AG04450 (cell line): ENCODE measurements at regions not wholly inside any gene's neighbourhood (a gene's known extent, or its start where the extent isn't known, plus 50 kb on each side); places are given as distances from the start of the nearest gene placed in this dataset.

Source experiments
- CTCF ChIA-PET: fragments of 300-600, 350-600 bp; formaldehyde crosslinking; extraction: SDS; loops from one replicate; lab custom pipeline; 2022; ENCODE audit warnings: antibody characterized with exemption, inconsistent platforms; lab: Charles Lee
- POLR2A ChIA-PET: fragments of 350-600 bp; formaldehyde crosslinking; extraction: SDS; loops from one replicate; lab custom pipeline; 2021; ENCODE audit warnings: antibody characterized with exemption, inconsistent platforms; lab: Yijun Ruan, JAX
- DNase-seq: peaks from one replicate; pipeline ENCODE4 v3.0.0-alpha.2; 2011; ENCODE audit warnings: low read depth, low spot score
- H3K27ac ChIP-seq: one replicate; pipeline ENCODE4 v1.5.1; 2012; ENCODE audit warnings: low read depth, low read length, control low read depth
- H3K27me3 ChIP-seq: one replicate; pipeline ENCODE4 v1.6.0; 2012; ENCODE audit warnings: low read length; ENCODE audit not compliant: control insufficient read depth, insufficient read depth
- H3K4me3 ChIP-seq: 2 replicates; pipeline ENCODE4 v1.5.1; 2011; ENCODE audit warnings: mild to moderate bottlenecking, low read depth, low read length, control low read depth
- H3K9me3 ChIP-seq: 2 replicates; pipeline ENCODE4 v1.5.1; 2012; ENCODE audit warnings: low read length; ENCODE audit not compliant: control insufficient read depth, insufficient read depth
- TF ChIP-seq, protein P1 (sequence below): IDR thresholded peaks from 2 replicates; pipeline ENCODE4 v1.5.1; 2011; ENCODE audit warnings: low read depth, low read length, control low read depth, inconsistent platforms

DNA sequence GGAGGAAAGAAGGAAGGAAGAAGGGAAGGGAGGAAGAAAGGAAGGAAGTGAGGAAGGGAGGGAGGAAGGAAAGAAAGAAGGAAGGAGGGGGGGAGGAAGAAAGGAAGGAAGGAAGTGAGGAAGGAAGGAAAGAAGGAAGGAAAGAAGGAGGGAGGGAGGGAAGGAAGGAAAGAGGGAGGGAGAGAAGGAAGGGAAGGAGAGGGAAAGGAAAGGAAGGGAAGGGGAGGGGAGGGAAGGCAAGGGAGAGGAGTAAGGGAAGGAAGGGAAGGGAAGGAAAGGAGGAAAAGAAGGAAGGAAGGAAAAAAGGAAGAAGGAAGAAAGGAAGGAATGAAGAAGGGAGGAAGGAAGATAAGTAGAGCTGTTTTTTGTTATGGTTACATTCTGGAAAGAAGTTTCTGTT lies 141.2 kb downstream of the LRRC3B start:
- TF ChIP-seq, protein P1, sequence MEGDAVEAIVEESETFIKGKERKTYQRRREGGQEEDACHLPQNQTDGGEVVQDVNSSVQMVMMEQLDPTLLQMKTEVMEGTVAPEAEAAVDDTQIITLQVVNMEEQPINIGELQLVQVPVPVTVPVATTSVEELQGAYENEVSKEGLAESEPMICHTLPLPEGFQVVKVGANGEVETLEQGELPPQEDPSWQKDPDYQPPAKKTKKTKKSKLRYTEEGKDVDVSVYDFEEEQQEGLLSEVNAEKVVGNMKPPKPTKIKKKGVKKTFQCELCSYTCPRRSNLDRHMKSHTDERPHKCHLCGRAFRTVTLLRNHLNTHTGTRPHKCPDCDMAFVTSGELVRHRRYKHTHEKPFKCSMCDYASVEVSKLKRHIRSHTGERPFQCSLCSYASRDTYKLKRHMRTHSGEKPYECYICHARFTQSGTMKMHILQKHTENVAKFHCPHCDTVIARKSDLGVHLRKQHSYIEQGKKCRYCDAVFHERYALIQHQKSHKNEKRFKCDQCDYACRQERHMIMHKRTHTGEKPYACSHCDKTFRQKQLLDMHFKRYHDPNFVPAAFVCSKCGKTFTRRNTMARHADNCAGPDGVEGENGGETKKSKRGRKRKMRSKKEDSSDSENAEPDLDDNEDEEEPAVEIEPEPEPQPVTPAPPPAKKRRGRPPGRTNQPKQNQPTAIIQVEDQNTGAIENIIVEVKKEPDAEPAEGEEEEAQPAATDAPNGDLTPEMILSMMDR: no peak
- ChIA-PET POLR2A (no interaction called here), CTCF (no interaction called here)
- no peak overlapping the region for H3K4me3 ChIP-seq
- H3K27ac ChIP-seq: no peak overlapping the region
- no peaks in the 10 kb centered on the region for H3K27me3 ChIP-seq
- no peaks in the 10 kb centered on the region; the same call in 1 of the 2 replicates for H3K9me3 ChIP-seq
- no peak for DNase-seq

- DNase-seq: no peak
- H3K27me3 ChIP-seq: no peaks in the 10 kb centered on the region
- H3K4me3 ChIP-seq: no peak overlapping the region
- TF ChIP-seq, protein P1: no peak
- CTCF ChIA-PET: no interaction called here
- H3K9me3 ChIP-seq: no peaks in the 10 kb centered on the region; the same call in 1 of the 2 replicates
- no peak overlapping the region for H3K27ac ChIP-seq
- POLR2A ChIA-PET: no interaction called here
Measured at GRCh38 chr3:26766031-26766430, 143.5 kb downstream of the LRRC3B start.

DNA sequence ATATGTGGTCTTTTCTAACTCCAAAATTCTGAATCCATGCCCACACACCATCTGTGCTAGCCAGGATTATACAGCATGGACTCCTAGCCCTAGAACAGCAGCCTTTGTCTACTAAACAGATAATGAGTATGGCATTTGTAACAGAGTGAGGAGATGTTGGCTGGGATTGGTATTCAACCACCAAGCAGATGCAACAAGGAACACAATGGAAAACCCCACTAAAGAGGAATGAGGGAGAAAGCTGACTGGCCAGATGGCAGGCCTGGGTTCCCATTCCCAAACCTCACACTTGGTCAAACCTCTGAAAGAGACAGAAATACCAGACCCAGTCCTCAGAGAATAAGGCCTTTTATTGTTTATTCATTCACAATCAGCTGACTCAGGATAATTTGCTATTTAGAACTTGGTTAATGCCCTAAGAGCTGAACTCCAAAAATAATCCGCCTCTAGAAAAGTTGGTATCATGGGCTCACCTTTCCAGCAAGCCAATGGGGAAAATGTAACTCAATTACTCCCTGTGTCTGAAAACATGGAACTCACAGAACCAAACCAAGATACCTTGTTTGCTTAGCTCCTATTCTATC lies 145.6 kb downstream of the LRRC3B start:
- TF ChIP-seq, protein P1: no peak
- DNase-seq: no peak
- no peaks in the 10 kb centered on the region for H3K27me3 ChIP-seq
- ChIA-PET POLR2A (no interaction called here), CTCF (interaction anchor here (0.5 kb wide), 1 partner anchor 489 kb away, joined by 3 read pairs; no protein-coding TSS in a partner anchor)
- no peak overlapping the region for H3K27ac ChIP-seq
- H3K9me3 ChIP-seq: peaks cover 7% of the 10 kb centered on the region
- no peak overlapping the region for H3K4me3 ChIP-seq

DNA sequence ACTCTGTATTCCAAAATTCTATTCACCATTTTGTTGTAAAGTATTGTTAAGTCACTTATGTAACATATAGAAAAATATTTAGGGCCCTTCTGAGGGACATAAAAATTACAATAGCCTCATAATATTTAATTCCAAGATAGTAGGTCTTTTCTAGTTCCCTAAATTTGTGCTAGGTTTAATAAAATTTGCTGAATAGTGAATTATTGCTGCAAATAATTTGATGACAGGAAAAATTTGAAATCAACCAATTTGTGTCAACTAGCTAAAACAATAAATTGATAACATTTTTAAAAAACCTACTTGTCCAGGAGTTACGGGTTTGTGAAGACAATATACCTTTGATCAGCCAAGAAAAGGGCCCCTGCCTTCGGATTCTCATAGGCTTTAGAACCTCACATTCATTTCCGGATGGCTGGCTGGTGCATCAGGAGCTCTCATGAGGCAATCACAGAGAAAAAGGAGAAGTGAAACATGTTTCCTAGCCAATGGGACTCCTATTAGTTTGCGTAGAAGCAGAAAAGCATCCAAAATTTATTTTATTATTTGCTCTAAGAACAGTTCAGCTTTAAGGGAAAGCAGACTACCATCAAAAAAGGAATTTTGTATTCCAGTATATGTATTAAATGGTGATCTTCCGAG lies 177.2 kb downstream of the LRRC3B start:
- H3K27ac ChIP-seq: no peak overlapping the region
- POLR2A ChIA-PET: no interaction called here
- TF ChIP-seq, protein P1: no peak
- CTCF ChIA-PET: no interaction called here
- no peaks in the 10 kb centered on the region; the same call in 1 of the 2 replicates for H3K9me3 ChIP-seq
- DNase-seq: no peak
- no peak overlapping the region for H3K4me3 ChIP-seq
- H3K27me3 ChIP-seq: no peaks in the 10 kb centered on the region

DNA sequence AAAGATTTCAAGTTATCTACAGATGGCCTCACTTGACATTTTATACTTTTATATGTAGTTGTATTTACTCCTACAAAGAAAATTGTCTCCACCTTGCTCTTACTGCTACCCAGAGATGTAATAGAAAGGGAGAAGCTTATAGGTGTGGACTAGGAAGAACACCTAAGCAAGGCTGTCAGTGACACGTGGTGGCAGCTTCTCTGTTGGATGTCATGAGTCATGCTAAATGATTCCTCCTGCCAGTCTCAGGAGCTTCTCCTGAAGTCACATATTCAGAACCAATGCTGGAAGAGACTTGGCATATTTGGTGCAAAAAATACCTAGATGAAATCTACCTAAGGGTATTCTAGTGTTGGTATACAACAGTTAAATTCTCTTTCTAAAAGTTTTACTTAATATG lies 184.7 kb downstream of the LRRC3B start:
- no peak for DNase-seq
- no peaks in the 10 kb centered on the region for H3K27me3 ChIP-seq
- no peak overlapping the region for H3K4me3 ChIP-seq
- ChIA-PET CTCF (no interaction called here), POLR2A (no interaction called here)
- no peak overlapping the region for H3K27ac ChIP-seq
- TF ChIP-seq, protein P1: no peak
- no peaks in the 10 kb centered on the region for H3K9me3 ChIP-seq
